ENCODE measurements at regions not wholly inside any gene's neighbourhood (a gene's known extent, or its start where the extent isn't known, plus 50 kb on each side); places are given as distances from the start of the nearest gene placed in this dataset.
"Not testable (repeated sequence)": the region's sequence is repeated elsewhere in the genome, so short reads cannot be mapped to it uniquely, and the experiment has no call there.

- no peak for DNase-seq (ENCODE audit: low read depth)
Observed at GRCh38 chr2:226580403-226580802, 219.2 kb downstream of the IRS1 start.

- DNase-seq (ENCODE audit: low read depth) = no peak
Observed at GRCh38 chr2:226579519-226579918, 220.1 kb downstream of the IRS1 start.

- peak; percentile 66 for DNase-seq (ENCODE audit: low read depth)
Observed at GRCh38 chr2:226578879-226579278, 220.7 kb downstream of the IRS1 start.

GRCh38 chr2:226578373-226578772, 221.2 kb downstream of the IRS1 start:
- peak; percentile 47 for DNase-seq (ENCODE audit: low read depth)

- peak; percentile 23 for DNase-seq (ENCODE audit: low read depth)
Observed at GRCh38 chr2:226575928-226576327, 223.7 kb downstream of the IRS1 start.

GRCh38 chr2:226573158-226573557, 226.5 kb downstream of the IRS1 start:
- DNase-seq (ENCODE audit: low read depth) = no peak

- no peak for DNase-seq (ENCODE audit: low read depth)
Observed at GRCh38 chr2:226564667-226565066, 235.0 kb downstream of the IRS1 start.

GRCh38 chr2:226561962-226562361, 237.7 kb downstream of the IRS1 start:
- peak; percentile 45 for DNase-seq (ENCODE audit: low read depth)

GRCh38 chr2:226560325-226560724, 239.3 kb downstream of the IRS1 start:
- DNase-seq (ENCODE audit: low read depth) = no peak

GRCh38 chr2:226559536-226559935, 240.1 kb downstream of the IRS1 start:
- no peak for DNase-seq (ENCODE audit: low read depth)

GRCh38 chr2:226558418-226558817, 241.2 kb downstream of the IRS1 start:
- no peak for DNase-seq (ENCODE audit: low read depth)

- no peak for DNase-seq (ENCODE audit: low read depth)
Observed at GRCh38 chr2:226556050-226556449, 243.6 kb downstream of the IRS1 start.

GRCh38 chr2:226554701-226555100, 244.9 kb downstream of the IRS1 start:
- DNase-seq (ENCODE audit: low read depth) = peak; percentile 48

GRCh38 chr2:226553333-226553732, 246.3 kb downstream of the IRS1 start:
- no peak for DNase-seq (ENCODE audit: low read depth)

- no peak for DNase-seq (ENCODE audit: low read depth)
Observed at GRCh38 chr2:226552571-226553285, 246.9 kb downstream of the IRS1 start.

- DNase-seq (ENCODE audit: low read depth) = no peak
Observed at GRCh38 chr2:226551522-226552250, 247.9 kb downstream of the IRS1 start.

- DNase-seq (ENCODE audit: low read depth) = no peak
Observed at GRCh38 chr2:226550801-226551200, 248.8 kb downstream of the IRS1 start.

GRCh38 chr2:226548732-226549131, 250.9 kb downstream of the IRS1 start:
- DNase-seq (ENCODE audit: low read depth) = peak; percentile 35

GRCh38 chr2:226544596-226545210, 254.9 kb downstream of the IRS1 start:
- no peak for DNase-seq (ENCODE audit: low read depth)

GRCh38 chr2:226540204-226540994, 259.2 kb downstream of the IRS1 start:
- DNase-seq (ENCODE audit: low read depth) = peak; percentile 53

- no peak for DNase-seq (ENCODE audit: low read depth)
Observed at GRCh38 chr2:226536410-226536809, 263.2 kb downstream of the IRS1 start.

GRCh38 chr2:226532976-226533375, 266.6 kb downstream of the IRS1 start:
- not testable (repeated sequence) for DNase-seq (ENCODE audit: low read depth)

Measured in myocyte (in vitro differentiated cells).